ENCODE measurements at regions not wholly inside any gene's neighbourhood (a gene's known extent, or its start where the extent isn't known, plus 50 kb on each side); places are given as distances from the start of the nearest gene placed in this dataset.

- Histone ChIP-seq H3K27me3 (replicated peaks in 1 of 2; ENCODE audit: control insufficient read depth in 2 of 2, insufficient read depth in 2 of 2, low read length in 1 of 2) (no peaks in the 10 kb centered on the region), H3K36me3 (ENCODE audit: control insufficient read depth in 2 of 2, insufficient read depth in 2 of 2, low read length in 1 of 2) (no peaks in the 10 kb centered on the region), H3K4me1 (ENCODE audit: control insufficient read depth, insufficient read depth, low read length) (peaks cover 5% of the 10 kb centered on the region; the same call in 1 of the 2 replicates), H3K9ac (ENCODE audit: control insufficient read depth, insufficient read depth, low read length) (no peak overlapping the region), H3K4me3 (no peak overlapping the region), H3K79me2 (ENCODE audit: control insufficient read depth, insufficient read depth, low read length) (no peaks in the 10 kb centered on the region), H2AFZ (ENCODE audit: control insufficient read depth, low read depth, low read length) (no peak overlapping the region), H3K27ac (ENCODE audit: control insufficient read depth, insufficient read depth) (no peak overlapping the region), H4K20me1 (ENCODE audit: control insufficient read depth, insufficient read depth) (no peaks in the 10 kb centered on the region), H3K4me2 (ENCODE audit: control insufficient read depth, insufficient read depth) (no peak overlapping the region), H3K9me3 (replicated peaks; ENCODE audit: control insufficient read depth, insufficient read depth, low read length) (no peaks in the 10 kb centered on the region; the same call in 2 of the 3 replicates)
- DNase-seq (ENCODE audit: low read depth, low spot score) (no peak), FAIRE-seq (no peak), ATAC-seq (no peak)
- RAD21 ChIA-PET (ENCODE audit: unreplicated experiment): no interaction called here
- intact Hi-C loops (cut with micrococcal nuclease; ENCODE audit: unreplicated experiment): no loop called here
- SMC1A ChIA-PET (ENCODE audit: uncharacterized antibody, unreplicated experiment): interaction anchor here (0.5 kb wide), 1 partner anchor 10 kb away, joined by 3 read pairs; no protein-coding TSS in a partner anchor
- WGBS (ENCODE audit: insufficient coverage, insufficient replicate concordance, low lambda C conversion rate, missing lambda C conversion rate): 6% methylated on average over 1 of the region's 1 CpG
- POLR2A ChIA-PET: no interaction called here
- in situ Hi-C loops (cut with MboI): no loop called here
- no TSS peak for BruUV-seq (replicated peaks)
- CTCF ChIA-PET: interaction anchor here (0.8 kb wide), 1 partner anchor 25 kb away, joined by 3 read pairs; no protein-coding TSS in a partner anchor
- TF ChIP-seq PAX5 (IDR thresholded peaks at IDR 0.05; ENCODE audit: borderline replicate concordance, low read depth, low read length) (no peak), ZNF622 (IDR thresholded peaks at IDR 0.05) (no peak), NBN (IDR thresholded peaks at IDR 0.05) (no peak), HDAC2 (IDR thresholded peaks at IDR 0.05) (no peak), FOXK2 (IDR thresholded peaks at IDR 0.05) (no peak), RCOR1 (conservative IDR thresholded peaks at IDR 0.05; ENCODE audit: low read depth, low read length) (no peak), CEBPB (IDR thresholded peaks at IDR 0.05; ENCODE audit: borderline replicate concordance in 1 of 2, low read depth in 2 of 2, low read length in 2 of 2) (no peak)
- TF ChIP-seq, protein P1, sequence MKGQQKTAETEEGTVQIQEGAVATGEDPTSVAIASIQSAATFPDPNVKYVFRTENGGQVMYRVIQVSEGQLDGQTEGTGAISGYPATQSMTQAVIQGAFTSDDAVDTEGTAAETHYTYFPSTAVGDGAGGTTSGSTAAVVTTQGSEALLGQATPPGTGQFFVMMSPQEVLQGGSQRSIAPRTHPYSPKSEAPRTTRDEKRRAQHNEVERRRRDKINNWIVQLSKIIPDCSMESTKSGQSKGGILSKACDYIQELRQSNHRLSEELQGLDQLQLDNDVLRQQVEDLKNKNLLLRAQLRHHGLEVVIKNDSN (IDR thresholded peaks at IDR 0.05; ENCODE audit: borderline replicate concordance, extremely low read length, insufficient read depth, low read depth, low read length): no peak
- TF ChIP-seq, protein P2, sequence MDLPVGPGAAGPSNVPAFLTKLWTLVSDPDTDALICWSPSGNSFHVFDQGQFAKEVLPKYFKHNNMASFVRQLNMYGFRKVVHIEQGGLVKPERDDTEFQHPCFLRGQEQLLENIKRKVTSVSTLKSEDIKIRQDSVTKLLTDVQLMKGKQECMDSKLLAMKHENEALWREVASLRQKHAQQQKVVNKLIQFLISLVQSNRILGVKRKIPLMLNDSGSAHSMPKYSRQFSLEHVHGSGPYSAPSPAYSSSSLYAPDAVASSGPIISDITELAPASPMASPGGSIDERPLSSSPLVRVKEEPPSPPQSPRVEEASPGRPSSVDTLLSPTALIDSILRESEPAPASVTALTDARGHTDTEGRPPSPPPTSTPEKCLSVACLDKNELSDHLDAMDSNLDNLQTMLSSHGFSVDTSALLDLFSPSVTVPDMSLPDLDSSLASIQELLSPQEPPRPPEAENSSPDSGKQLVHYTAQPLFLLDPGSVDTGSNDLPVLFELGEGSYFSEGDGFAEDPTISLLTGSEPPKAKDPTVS (IDR thresholded peaks at IDR 0.05; ENCODE audit: low read depth, low read length): no peak
Measured at GRCh38 chr1:74861867-74862266, 128.9 kb downstream of the TYW3 start.

Measured in GM12878 (cell line).